SH-SY5Y (cell line): ENCODE measurements at regions not wholly inside any gene's neighbourhood (a gene's known extent, or its start where the extent isn't known, plus 50 kb on each side); places are given as distances from the start of the nearest gene placed in this dataset.

Experiments
- GATA2 ChIP-seq: IDR thresholded peaks from 2 replicates; pipeline ENCODE4 v1.6.1; 2011; ENCODE audit warnings: mild to moderate bottlenecking, low read depth, low read length
- GATA3 ChIP-seq: IDR thresholded peaks from 2 replicates; pipeline ENCODE4 v1.6.1; 2011; ENCODE audit warnings: low read depth, mild to moderate bottlenecking, low read length, moderate library complexity

GRCh38 chr1:168811176-168811575 lies 82.2 kb upstream of the DPT start:
- TF ChIP-seq GATA2 = no peak
- no peak for TF ChIP-seq GATA3
